H1 (cell line): ENCODE measurements at regions not wholly inside any gene's neighbourhood (a gene's known extent, or its start where the extent isn't known, plus 50 kb on each side); places are given as distances from the start of the nearest gene placed in this dataset.

Experiments
- CTCF ChIA-PET: fragments of 300-600 bp; sonication (Branson Sonifier 250); formaldehyde crosslinking; loops from one replicate; lab custom pipeline; 2021; ENCODE audit not compliant: partially characterized antibody; lab: Charles Lee
- POLR2A ChIA-PET: fragments of 300-600 bp; sonication (Branson Sonifier 250); formaldehyde crosslinking; loops from one replicate; lab custom pipeline; 2021; ENCODE audit warnings: inconsistent platforms; ENCODE audit not compliant: partially characterized antibody; lab: Charles Lee
- DNase-seq, 2 experiments: peaks; one replicate each; pipeline versions ENCODE4 v3.0.0 to v3.0.0-alpha.2; 2010 to 2022; ENCODE audit warnings: low spot score in 2 of 2, low read depth in 1 of 2, mixed read lengths in 1 of 2
- FAIRE-seq: peaks from 2 replicates; lab custom pipeline; 2011; peaks lifted over from hg19 to GRCh38; lab: Jason Lieb, UNC
- H2AFZ ChIP-seq: 2 replicates; pipeline ENCODE4 v1.8.1; 2012; ENCODE audit warnings: low read length, inconsistent platforms
- H2AK5ac ChIP-seq: 2 replicates; pipeline ENCODE4 v1.6.1; 2013; ENCODE audit warnings: low read depth, low read length
- H2BK120ac ChIP-seq: replicated peaks from 2 replicates; pipeline ENCODE3; 2013; ENCODE audit warnings: low read depth, low read length, inconsistent platforms
- H2BK12ac ChIP-seq: 2 replicates; pipeline ENCODE4 v1.6.1; 2013; ENCODE audit warnings: low read depth, low read length
- H2BK15ac ChIP-seq: 2 replicates; pipeline ENCODE4 v1.6.1; 2013; ENCODE audit warnings: low read length
- H2BK20ac ChIP-seq: 2 replicates; pipeline ENCODE4 v1.6.1; 2013; ENCODE audit warnings: low read length
- H2BK5ac ChIP-seq: 2 replicates; pipeline ENCODE4 v1.6.1; 2013; ENCODE audit warnings: low read depth, low read length
- H3K14ac ChIP-seq: 2 replicates; pipeline ENCODE4 v1.6.1; 2013; ENCODE audit warnings: inconsistent platforms; ENCODE audit not compliant: insufficient read length
- H3K18ac ChIP-seq: 2 replicates; pipeline ENCODE4 v1.6.1; 2013; ENCODE audit warnings: low read length; ENCODE audit errors: extremely low read depth
- H3K23ac ChIP-seq: 2 replicates; pipeline ENCODE4 v1.6.1; 2013; ENCODE audit warnings: inconsistent platforms; ENCODE audit not compliant: insufficient read length
- H3K23me2 ChIP-seq: 2 replicates; pipeline ENCODE4 v1.6.1; 2013; ENCODE audit warnings: low read depth, low read length
- H3K27ac ChIP-seq: 2 replicates; pipeline ENCODE4 v1.6.1; 2011; ENCODE audit warnings: low read depth, low read length, inconsistent platforms
- H3K27me3 ChIP-seq, 4 experiments: replicated peaks in 1 of 4; 1 replicate in 1 of 4; 2 replicates in 3 of 4; pipeline versions ENCODE4 v1.6.1 to v1.8.1; 2011 to 2013; ENCODE audit warnings: low read length in 3 of 4, mild to moderate bottlenecking in 3 of 4, inconsistent platforms in 2 of 4, mixed read lengths in 2 of 4, moderate library complexity in 1 of 4; ENCODE audit not compliant: control insufficient read depth in 3 of 4, insufficient read depth in 3 of 4; ENCODE audit errors: extremely low read depth in 1 of 4
- H3K36me3 ChIP-seq, 4 experiments: 2 replicates each; pipeline versions ENCODE4 v1.6.1 to v1.8.1; 2011 to 2013; ENCODE audit warnings: mild to moderate bottlenecking in 4 of 4, low read length in 3 of 4, moderate library complexity in 2 of 4, control low read depth in 1 of 4, inconsistent platforms in 1 of 4; ENCODE audit not compliant: insufficient read depth in 4 of 4, control insufficient read depth in 2 of 4
- H3K4ac ChIP-seq: replicated peaks from 2 replicates; pipeline ENCODE3; 2013; ENCODE audit warnings: low read length, low read depth, mixed read lengths, inconsistent platforms; ENCODE audit not compliant: insufficient read length
- H3K4me1 ChIP-seq, 4 experiments: replicated peaks in 1 of 4; 1 replicate in 1 of 4; 2 replicates in 3 of 4; pipeline versions ENCODE4 v1.6.1 to v1.8.1; 2011 to 2013; ENCODE audit warnings: low read length in 3 of 4, inconsistent platforms in 2 of 4, mixed read lengths in 1 of 4; ENCODE audit not compliant: insufficient read depth in 4 of 4, control insufficient read depth in 3 of 4
- H3K4me2 ChIP-seq, 2 experiments: 2 replicates each; pipeline versions ENCODE4 v1.6.1 to v1.8.1; 2011 to 2013; ENCODE audit warnings: low read depth in 2 of 2, low read length in 2 of 2, control low read depth in 1 of 2, inconsistent platforms in 1 of 2, mild to moderate bottlenecking in 1 of 2; ENCODE audit not compliant: insufficient read depth in 1 of 2
- H3K4me3 ChIP-seq, 4 experiments: fragments of 200-600, 300-600 bp in 1 of 4; sonication (generic), shearing (Covaris generic), sonication (Bioruptor Twin) in 1 of 4; 2 replicates each; pipeline versions ENCODE4 v1.5.1 to v1.8.1; 2011 to 2016; ENCODE audit warnings: low read length in 4 of 4, low read depth in 3 of 4, control low read depth in 2 of 4, inconsistent platforms in 2 of 4, mild to moderate bottlenecking in 2 of 4, mixed read lengths in 1 of 4, moderate library complexity in 1 of 4; ENCODE audit not compliant: insufficient read depth in 2 of 4; ENCODE audit errors: extremely low read depth in 1 of 4
- H3K56ac ChIP-seq: replicated peaks from 2 replicates; pipeline ENCODE3; 2013; ENCODE audit warnings: low read depth, mild to moderate bottlenecking, mixed read lengths, low read length, inconsistent platforms; ENCODE audit not compliant: insufficient read length
- H3K79me1 ChIP-seq: 2 replicates; pipeline ENCODE4 v1.6.1; 2013; ENCODE audit warnings: low read depth, low read length, control low read depth
- H3K79me2 ChIP-seq, 2 experiments: 2 replicates each; pipeline versions ENCODE4 v1.6.1 to v1.8.1; 2012 to 2013; ENCODE audit warnings: low read length in 2 of 2, mild to moderate bottlenecking in 2 of 2, inconsistent platforms in 1 of 2; ENCODE audit not compliant: insufficient read depth in 2 of 2, control insufficient read depth in 1 of 2
- H3K9ac ChIP-seq, 4 experiments: replicated peaks in 1 of 4; 1 replicate in 1 of 4; 2 replicates in 3 of 4; pipeline versions ENCODE4 v1.6.1 to v1.8.1; 2011 to 2013; ENCODE audit warnings: low read depth in 3 of 4, low read length in 3 of 4, control low read depth in 2 of 4, mild to moderate bottlenecking in 2 of 4, moderate library complexity in 2 of 4, inconsistent platforms in 1 of 4; ENCODE audit errors: extremely low read depth in 1 of 4
- H3K9me3 ChIP-seq, 2 experiments: 2 replicates each; pipeline versions ENCODE4 v1.6.1 to v1.8.1; 2012 to 2013; ENCODE audit warnings: mild to moderate bottlenecking in 2 of 2, moderate library complexity in 2 of 2, control low read depth in 1 of 2, inconsistent platforms in 1 of 2, low read depth in 1 of 2, low read length in 1 of 2, mixed read lengths in 1 of 2; ENCODE audit not compliant: insufficient read depth in 2 of 2
- H4K20me1 ChIP-seq, 2 experiments: replicated peaks in 1 of 2; 2 replicates each; pipeline versions ENCODE3 to v1.8.1; 2011 to 2013; ENCODE audit warnings: inconsistent platforms in 2 of 2, low read length in 2 of 2, mild to moderate bottlenecking in 1 of 2; ENCODE audit not compliant: insufficient read depth in 2 of 2, control insufficient read depth in 1 of 2
- H4K5ac ChIP-seq: 2 replicates; pipeline ENCODE4 v1.6.1; 2013; ENCODE audit warnings: low read length, low read depth, mixed read lengths, inconsistent platforms; ENCODE audit not compliant: insufficient read length
- H4K8ac ChIP-seq: 2 replicates; pipeline ENCODE4 v1.8.0; 2013; ENCODE audit warnings: mild to moderate bottlenecking, moderate library complexity, low read length, inconsistent platforms; ENCODE audit not compliant: insufficient read depth; ENCODE audit errors: extremely low read depth
- H4K91ac ChIP-seq: replicated peaks from 2 replicates; pipeline ENCODE3; 2013; ENCODE audit warnings: low read length, mixed read lengths, inconsistent platforms; ENCODE audit not compliant: insufficient read length
- CEBPB ChIP-seq: IDR thresholded peaks from 2 replicates; pipeline ENCODE4 v1.6.1; 2012; ENCODE audit warnings: low read depth, low read length
- CREB1 ChIP-seq: IDR thresholded peaks from 2 replicates; pipeline ENCODE4 v1.6.1; 2012; ENCODE audit warnings: inconsistent platforms
- JUN ChIP-seq: IDR thresholded peaks from 2 replicates; pipeline ENCODE4 v1.6.1; 2011; ENCODE audit warnings: low read depth, mild to moderate bottlenecking, improper control_type of control experiment, low read length
- KDM5A ChIP-seq: fragments of 200-600 bp; IDR thresholded peaks from 2 replicates; pipeline ENCODE4 v1.7.1; 2012; ENCODE audit warnings: mild to moderate bottlenecking, low read length, inconsistent platforms, mixed read lengths
- POU5F1 ChIP-seq: IDR thresholded peaks from 2 replicates; pipeline ENCODE4 v1.6.1; 2011; ENCODE audit warnings: low read depth, mild to moderate bottlenecking, low read length, moderate library complexity
- RAD21 ChIP-seq, 2 experiments: IDR thresholded peaks in 1 of 2; conservative IDR thresholded peaks in 1 of 2; 2 replicates each; pipeline ENCODE4 v1.6.1; 2011; ENCODE audit warnings: low read depth in 2 of 2, low read length in 2 of 2, improper control_type of control experiment in 1 of 2, inconsistent platforms in 1 of 2, mild to moderate bottlenecking in 1 of 2, moderate library complexity in 1 of 2
- WGBS, 2 experiments: shearing (Covaris generic) in 1 of 2; methylation state at CpG; one replicate each; pipeline versions ENCODE4 v1.1.6 to v1.1.7; 2013 to 2015; ENCODE audit warnings: low lambda C conversion rate in 2 of 2, mixed read lengths in 2 of 2, inconsistent platforms in 1 of 2, low coverage in 1 of 2, missing lambda C conversion rate in 1 of 2; ENCODE audit not compliant: insufficient replicate concordance in 2 of 2, insufficient coverage in 1 of 2, insufficient read length in 1 of 2; ENCODE audit errors: extremely low coverage in 1 of 2, missing lambda C conversion rate in 1 of 2; 5-methylcytosine and 5-hydroxymethylcytosine counted together
- TF ChIP-seq, protein P1 (sequence below): IDR thresholded peaks from 2 replicates; pipeline ENCODE4 v1.6.1; 2011; ENCODE audit warnings: low read depth, mild to moderate bottlenecking, low read length; ENCODE audit not compliant: insufficient read depth

DNA sequence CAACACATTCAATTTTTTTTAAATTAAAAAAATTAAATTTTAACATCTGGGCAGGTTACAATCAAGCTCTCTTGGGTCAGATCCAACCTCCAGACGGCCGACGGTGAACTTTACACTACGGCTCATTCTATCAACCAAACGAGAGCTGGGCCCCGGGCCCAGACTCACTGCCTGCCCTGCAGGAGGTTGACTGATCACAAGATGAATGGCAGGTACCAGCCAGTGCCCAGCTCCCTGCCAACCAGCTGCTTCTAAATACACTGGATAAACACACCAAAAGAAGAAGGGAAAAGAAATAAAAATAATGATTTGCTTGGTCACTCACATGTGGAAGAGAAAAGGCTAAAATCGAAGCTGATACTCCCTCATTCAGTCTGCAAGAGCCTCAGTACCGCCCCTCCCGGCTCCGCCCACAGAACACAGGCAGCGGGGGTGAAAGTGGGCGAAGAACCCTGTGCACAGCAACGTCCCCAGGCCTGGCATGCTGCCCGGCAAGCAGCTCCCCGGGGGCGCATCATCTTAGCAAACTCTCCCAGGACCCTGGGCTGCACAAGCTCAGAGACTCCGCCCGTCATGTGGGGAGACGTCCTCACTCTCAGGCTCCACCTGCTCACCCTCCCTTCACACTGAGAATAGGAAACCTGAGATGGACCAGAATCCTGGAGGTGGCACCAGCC lies 303.4 kb downstream of the SHANK2 start:
- Histone ChIP-seq H3K9ac (no peak overlapping the region), H3K56ac (no peak overlapping the region), H2BK20ac (no peak overlapping the region), H2BK5ac (no peak overlapping the region), H2BK120ac (no peak overlapping the region), H3K4me3 (no peak overlapping the region), H4K5ac (no peak overlapping the region), H3K23ac (no peak overlapping the region), H3K4me2 (no peak overlapping the region), H4K91ac (no peak overlapping the region), H3K4ac (no peak overlapping the region), H3K18ac (no peak overlapping the region; the same call in 1 of the 2 replicates), H3K9me3 (peaks cover 0 to 12% of the 10 kb centered on the region in 2 experiments; a peak in 2 of 4 replicates), H2BK12ac (no peak overlapping the region), H3K27ac (no peak overlapping the region), H3K79me1 (peaks cover 2% of the 10 kb centered on the region; the same call in 1 of the 2 replicates), H2BK15ac (no peak overlapping the region), H2AFZ (no peak overlapping the region), H3K23me2 (peaks cover 8% of the 10 kb centered on the region; the same call in 1 of the 2 replicates), H3K27me3 (no peaks in the 10 kb centered on the region), H3K4me1 (peaks cover 0 to 6% (median 0%) of the 10 kb centered on the region in 4 experiments; a peak in 1 of 7 replicates), H3K79me2 (peaks cover 0 to 2% of the 10 kb centered on the region in 2 experiments; a peak in 1 of 4 replicates), H2AK5ac (no peak overlapping the region), H3K36me3 (no peaks in the 10 kb centered on the region; a peak in 3 of 8 replicates), H3K14ac (no peak overlapping the region), H4K8ac (no peak overlapping the region), H4K20me1 (peaks cover 0 to 3% of the 10 kb centered on the region in 2 experiments)
- FAIRE-seq, result no peak
- 89% methylated on average over 15 of the region's 19 CpGs; no CpG with 5 or more reads in 1 of the 2 experiments for WGBS, 2 experiments
- CTCF ChIA-PET, result interaction anchor here (0.8 to 1.9 kb wide), 8 partner anchors 10 to 245 kb away, joined by 3 to 6 read pairs (median 3); no protein-coding TSS in a partner anchor
- DNase-seq, result no peak
- TF ChIP-seq JUN (no peak), CEBPB (no peak), RAD21 (IDR thresholded peaks at IDR 0.05 in 1 of 2, conservative IDR thresholded peaks at IDR 0.05 in 1 of 2; ENCODE audit: low read depth in 2 of 2, low read length in 2 of 2) (no peak), CREB1 (no peak), POU5F1 (no peak), KDM5A (no peak)
- TF ChIP-seq, protein P1, sequence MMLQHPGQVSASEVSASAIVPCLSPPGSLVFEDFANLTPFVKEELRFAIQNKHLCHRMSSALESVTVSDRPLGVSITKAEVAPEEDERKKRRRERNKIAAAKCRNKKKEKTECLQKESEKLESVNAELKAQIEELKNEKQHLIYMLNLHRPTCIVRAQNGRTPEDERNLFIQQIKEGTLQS, result no peak
- POLR2A ChIA-PET, result no interaction called here
